MG63 (cell line): ENCODE measurements at regions not wholly inside any gene's neighbourhood (a gene's known extent, or its start where the extent isn't known, plus 50 kb on each side); places are given as distances from the start of the nearest gene placed in this dataset.

Experiments used
- DNase-seq: peaks from one replicate; pipeline ENCODE4 v3.0.0-alpha.2; 2020
- H3K27me3 ChIP-seq: fragments of 250-450 bp; sonication (Bioruptor Pico); 2 replicates; pipeline ENCODE4 v1.5.1; 2020; ENCODE audit warnings: mild to moderate bottlenecking, moderate library complexity
- H3K36me3 ChIP-seq: fragments of 250-450 bp; sonication (Bioruptor Pico); 2 replicates; pipeline ENCODE4 v1.5.1; 2020; ENCODE audit warnings: mild to moderate bottlenecking, moderate library complexity
- H3K4me3 ChIP-seq: fragments of 250-450 bp; sonication (Bioruptor Pico); 2 replicates; pipeline ENCODE4 v1.5.1; 2020; ENCODE audit warnings: mild to moderate bottlenecking, moderate library complexity
- H3K9me3 ChIP-seq: fragments of 250-450 bp; sonication (Bioruptor Pico); 2 replicates; pipeline ENCODE4 v1.5.1; 2020; ENCODE audit warnings: mild to moderate bottlenecking, moderate library complexity

- no peak for DNase-seq
- Histone ChIP-seq H3K4me3 (no peak overlapping the region), H3K36me3 (no peaks in the 10 kb centered on the region), H3K27me3 (no peaks in the 10 kb centered on the region), H3K9me3 (no peaks in the 10 kb centered on the region)
These were observed 144.6 kb downstream of the TPH2 start for GRCh38 chr12:72082986-72083820.

- no peaks in the 10 kb centered on the region for H3K9me3 ChIP-seq
- H3K36me3 ChIP-seq, result no peaks in the 10 kb centered on the region
- H3K27me3 ChIP-seq, result no peaks in the 10 kb centered on the region
- DNase-seq, result no peak
- no peak overlapping the region for H3K4me3 ChIP-seq
These were observed 145.4 kb downstream of the TPH2 start for GRCh38 chr12:72084061-72084460.

GRCh38 chr12:72084880-72085279 lies 146.2 kb downstream of the TPH2 start:
- Histone ChIP-seq H3K4me3 (no peak overlapping the region), H3K9me3 (no peaks in the 10 kb centered on the region), H3K36me3 (no peaks in the 10 kb centered on the region), H3K27me3 (no peaks in the 10 kb centered on the region)
- no peak for DNase-seq

GRCh38 chr12:72089678-72090077 lies 151.0 kb downstream of the TPH2 start:
- Histone ChIP-seq H3K36me3 (no peaks in the 10 kb centered on the region), H3K9me3 (peaks cover 3% of the 10 kb centered on the region; the same call in 1 of the 2 replicates), H3K27me3 (no peaks in the 10 kb centered on the region), H3K4me3 (no peak overlapping the region)
- no peak for DNase-seq

GRCh38 chr12:72093424-72093823 lies 154.8 kb downstream of the TPH2 start:
- Histone ChIP-seq H3K36me3 (no peaks in the 10 kb centered on the region), H3K27me3 (no peaks in the 10 kb centered on the region), H3K9me3 (peaks cover 3% of the 10 kb centered on the region; the same call in 1 of the 2 replicates), H3K4me3 (no peak overlapping the region)
- DNase-seq, result no peak

- peaks cover 3% of the 10 kb centered on the region; the same call in 1 of the 2 replicates for H3K9me3 ChIP-seq
- no peak overlapping the region for H3K4me3 ChIP-seq
- no peaks in the 10 kb centered on the region for H3K27me3 ChIP-seq
- no peak for DNase-seq
- H3K36me3 ChIP-seq, result no peaks in the 10 kb centered on the region
These were observed 155.3 kb downstream of the TPH2 start for GRCh38 chr12:72093930-72094329.

GRCh38 chr12:72094490-72094889 lies 155.8 kb downstream of the TPH2 start:
- Histone ChIP-seq H3K36me3 (no peaks in the 10 kb centered on the region), H3K4me3 (no peak overlapping the region), H3K27me3 (no peaks in the 10 kb centered on the region), H3K9me3 (peaks cover 3% of the 10 kb centered on the region; the same call in 1 of the 2 replicates)
- DNase-seq, result no peak

DNA sequence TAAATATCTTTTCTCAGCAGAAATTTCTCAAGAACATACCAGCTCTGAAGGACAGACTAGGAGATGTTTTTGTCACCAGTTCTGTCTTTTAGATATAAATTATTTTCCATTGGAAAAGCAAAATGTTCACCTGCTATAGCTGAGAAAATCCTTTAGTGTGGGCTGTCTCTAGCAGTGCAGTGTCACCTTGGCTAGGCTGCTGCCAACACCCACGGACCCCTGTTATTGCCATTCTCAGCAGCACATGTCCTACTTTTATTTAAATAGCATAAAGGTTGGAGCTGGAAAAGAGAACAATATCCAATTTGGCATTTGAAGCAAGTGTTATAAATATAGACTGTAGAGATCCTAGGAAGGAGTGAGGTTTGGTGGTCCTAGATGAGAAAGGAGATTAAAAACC lies 156.4 kb downstream of the TPH2 start:
- DNase-seq, result no peak
- no peaks in the 10 kb centered on the region for H3K36me3 ChIP-seq
- H3K4me3 ChIP-seq, result no peak overlapping the region
- H3K9me3 ChIP-seq, result peaks cover 3% of the 10 kb centered on the region; the same call in 1 of the 2 replicates
- no peaks in the 10 kb centered on the region for H3K27me3 ChIP-seq

DNA sequence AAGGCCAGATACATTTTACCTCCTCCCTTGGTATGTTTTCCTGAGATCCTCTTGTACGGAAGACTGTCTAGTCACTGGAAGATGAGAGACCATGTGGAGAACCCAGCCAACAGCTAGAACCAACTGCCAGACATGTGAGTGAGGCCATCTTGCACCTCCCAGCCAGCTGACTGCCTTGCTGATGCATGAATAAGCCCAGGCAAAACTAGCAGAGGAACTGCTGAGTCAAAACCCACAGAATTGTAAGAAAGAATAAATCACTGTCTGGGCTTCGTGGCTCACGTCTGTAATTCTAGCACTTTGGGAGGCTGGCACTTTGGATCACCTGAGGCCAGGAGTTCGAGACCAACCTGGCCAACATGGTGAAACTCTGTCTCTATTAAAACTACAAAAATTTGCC lies 160.0 kb downstream of the TPH2 start:
- peak; percentile 16 for DNase-seq
- no peak overlapping the region for H3K4me3 ChIP-seq
- H3K9me3 ChIP-seq, result peaks cover 1% of the 10 kb centered on the region; the same call in 1 of the 2 replicates
- H3K27me3 ChIP-seq, result no peaks in the 10 kb centered on the region
- no peaks in the 10 kb centered on the region for H3K36me3 ChIP-seq

- Histone ChIP-seq H3K4me3 (no peak overlapping the region), H3K36me3 (no peaks in the 10 kb centered on the region), H3K27me3 (no peaks in the 10 kb centered on the region), H3K9me3 (no peaks in the 10 kb centered on the region)
- no peak for DNase-seq
These were observed 162.2 kb downstream of the TPH2 start for GRCh38 chr12:72100854-72101253.

- no peaks in the 10 kb centered on the region for H3K27me3 ChIP-seq
- H3K9me3 ChIP-seq, result no peaks in the 10 kb centered on the region
- DNase-seq, result no peak
- H3K36me3 ChIP-seq, result no peaks in the 10 kb centered on the region
- no peak overlapping the region for H3K4me3 ChIP-seq
These were observed 163.5 kb downstream of the TPH2 start for GRCh38 chr12:72102150-72102549.

DNA sequence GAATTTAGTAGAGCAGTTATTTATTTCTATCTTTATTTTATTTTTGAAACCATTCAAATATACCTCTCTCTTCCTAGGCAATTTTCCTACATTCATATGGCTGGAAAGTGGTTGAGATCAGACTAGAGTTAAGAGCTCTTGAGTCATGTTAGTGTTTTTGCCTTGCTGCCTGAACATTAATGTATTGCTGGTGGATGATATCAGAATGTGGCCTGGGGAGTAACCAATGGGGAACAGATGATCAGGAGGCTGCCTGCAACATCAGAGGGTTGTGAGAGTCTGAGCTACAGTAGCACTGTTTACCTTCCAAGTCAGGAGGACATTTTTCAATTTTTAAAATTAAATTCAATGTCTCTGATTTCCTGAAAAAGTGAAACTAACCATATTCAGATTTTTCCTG lies 166.3 kb upstream of the TRHDE start:
- Histone ChIP-seq H3K4me3 (no peak overlapping the region), H3K36me3 (no peaks in the 10 kb centered on the region), H3K27me3 (no peaks in the 10 kb centered on the region), H3K9me3 (no peaks in the 10 kb centered on the region)
- DNase-seq, result no peak

GRCh38 chr12:72110937-72111650 lies 161.1 kb upstream of the TRHDE start:
- H3K9me3 ChIP-seq, result no peaks in the 10 kb centered on the region

DNA sequence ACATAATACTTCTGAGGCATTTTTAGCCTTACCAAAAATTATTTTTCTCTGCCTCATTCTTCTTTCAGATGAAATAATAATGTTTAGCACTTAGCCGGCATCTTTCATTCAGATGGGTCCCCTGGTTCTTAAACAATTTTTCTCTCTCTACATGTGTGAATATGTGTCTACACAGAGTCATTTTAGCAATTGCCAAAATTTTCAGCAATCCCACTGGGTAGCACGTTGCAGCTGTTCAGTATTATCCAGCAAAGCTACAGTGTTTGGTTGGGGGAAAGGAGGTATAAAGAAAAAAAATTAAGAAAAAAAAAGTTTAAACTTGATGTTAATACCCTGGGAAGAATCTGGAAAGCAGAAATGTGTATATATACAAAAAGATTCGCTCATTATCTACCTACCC lies 160.5 kb upstream of the TRHDE start:
- no peaks in the 10 kb centered on the region for H3K9me3 ChIP-seq
- no peak for DNase-seq
- H3K27me3 ChIP-seq, result no peaks in the 10 kb centered on the region
- no peak overlapping the region for H3K4me3 ChIP-seq
- no peaks in the 10 kb centered on the region for H3K36me3 ChIP-seq

More at GRCh38 chr12:72110937-72111650, 161.1 kb upstream of the TRHDE start:
- no peak overlapping the region for H3K4me3 ChIP-seq
- no peaks in the 10 kb centered on the region for H3K36me3 ChIP-seq
- H3K27me3 ChIP-seq, result no peaks in the 10 kb centered on the region
- no peak for DNase-seq

- no peak for DNase-seq
- no peaks in the 10 kb centered on the region for H3K27me3 ChIP-seq
- H3K9me3 ChIP-seq, result no peaks in the 10 kb centered on the region
- no peak overlapping the region for H3K4me3 ChIP-seq
- no peaks in the 10 kb centered on the region for H3K36me3 ChIP-seq
These were observed 138.6 kb upstream of the TRHDE start for GRCh38 chr12:72133497-72134055.

DNA sequence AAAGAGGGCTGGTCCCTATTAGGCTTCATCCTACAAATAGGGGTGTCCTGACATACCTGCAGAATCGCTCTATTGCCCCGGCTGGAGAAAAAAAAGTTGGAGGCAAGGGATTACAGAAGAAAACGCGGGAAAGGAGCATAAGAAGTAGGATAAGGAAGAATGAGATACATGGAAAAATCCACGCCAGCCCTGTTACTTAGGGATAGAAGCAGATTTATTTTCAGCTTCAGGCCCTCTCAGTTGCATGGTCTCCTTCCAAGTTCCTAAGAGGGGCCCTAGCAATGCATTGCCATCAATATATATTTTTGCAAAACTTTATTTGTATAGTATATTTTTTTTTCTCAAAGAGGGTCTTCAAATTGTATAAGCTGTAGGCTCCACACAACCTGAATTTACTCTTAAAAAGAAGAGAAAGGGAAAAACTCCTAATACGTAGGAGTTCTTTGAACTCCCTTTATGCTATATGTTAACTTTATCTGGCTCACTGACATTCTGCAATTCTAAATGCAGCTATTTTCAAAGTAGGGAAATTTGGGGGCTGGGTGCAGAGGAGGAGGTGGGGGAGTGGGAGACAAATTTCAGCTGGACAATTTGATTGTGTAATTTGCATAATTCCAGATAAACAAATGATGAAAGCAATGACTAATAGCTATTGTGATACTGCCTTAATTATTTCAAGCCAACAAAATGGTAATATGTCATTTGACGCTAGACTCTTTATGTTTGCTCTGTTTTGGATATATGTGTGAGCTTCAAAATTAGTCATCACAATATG lies 137.7 kb upstream of the TRHDE start:
- Histone ChIP-seq H3K9me3 (no peaks in the 10 kb centered on the region), H3K4me3 (no peak overlapping the region), H3K27me3 (no peaks in the 10 kb centered on the region), H3K36me3 (no peaks in the 10 kb centered on the region)
- DNase-seq, result no peak

- peak; percentile 2 for DNase-seq
- H3K27me3 ChIP-seq, result no peaks in the 10 kb centered on the region
- H3K36me3 ChIP-seq, result no peaks in the 10 kb centered on the region
- H3K9me3 ChIP-seq, result no peaks in the 10 kb centered on the region
- no peak overlapping the region for H3K4me3 ChIP-seq
These were observed 137.2 kb upstream of the TRHDE start for GRCh38 chr12:72135021-72135301.
